IPS-18c (cell line): ENCODE measurements at regions not wholly inside any gene's neighbourhood (a gene's known extent, or its start where the extent isn't known, plus 50 kb on each side); places are given as distances from the start of the nearest gene placed in this dataset.
A peak's percentile ranks its signal among the peaks of the same experiment; 100 is the strongest.

ENCODE experiments used
- H3K4me3 ChIP-seq: 2 replicates; pipeline ENCODE4 v1.7.0; 2013; ENCODE audit warnings: low read depth, mild to moderate bottlenecking, low read length, moderate library complexity; ENCODE audit not compliant: insufficient read depth
- H3K9me3 ChIP-seq: one replicate; pipeline ENCODE4 v1.6.1; 2013; ENCODE audit warnings: mild to moderate bottlenecking, low read length, moderate library complexity; ENCODE audit not compliant: control insufficient read depth, insufficient read depth

DNA sequence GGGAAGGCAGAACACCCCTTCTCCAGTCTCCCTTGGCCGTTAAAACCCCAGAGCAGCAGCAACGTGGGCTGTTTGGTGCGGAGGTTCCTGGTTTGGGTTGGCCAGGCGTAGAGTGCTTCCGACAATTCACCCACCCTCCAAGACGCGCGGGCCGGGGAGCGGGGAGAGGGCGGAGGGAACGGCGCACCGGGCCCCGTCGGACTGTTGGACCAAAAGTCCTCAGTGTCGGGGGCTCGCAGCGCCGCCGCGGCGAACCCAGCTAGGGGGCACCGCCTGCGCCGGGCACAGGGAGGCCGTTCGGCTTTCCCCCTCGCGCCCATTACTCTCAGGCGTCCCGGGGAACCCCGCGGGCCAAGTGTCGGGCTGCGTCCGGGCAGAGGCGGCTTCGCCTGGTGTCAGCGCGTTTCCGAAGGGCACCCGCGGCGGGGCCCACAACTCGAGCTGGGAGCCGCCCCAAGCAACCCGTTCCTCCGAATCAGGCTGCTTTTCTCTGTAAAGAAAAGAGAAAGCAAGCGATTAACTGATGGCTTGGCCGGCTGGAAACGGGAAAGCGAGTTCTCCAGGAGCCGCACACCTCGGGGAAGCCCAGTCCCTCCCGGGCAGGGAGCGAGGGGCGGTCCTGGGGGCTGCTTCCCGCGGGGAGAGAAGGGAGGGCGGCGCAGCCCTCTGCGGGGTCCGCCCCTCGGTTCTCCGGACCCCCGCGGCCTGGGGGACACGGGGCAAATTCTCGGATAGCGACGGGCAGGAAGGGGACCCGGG lies 145.5 kb downstream of the ERCC6L2 start:
- H3K9me3 ChIP-seq, result no peaks in the 10 kb centered on the region
- H3K4me3 ChIP-seq, result peak overlapping the region; percentile 63

- Histone ChIP-seq H3K4me3 (peak overlapping the region; percentile 63), H3K9me3 (no peaks in the 10 kb centered on the region)
Observed at GRCh38 chr9:96020300-96020791, 144.9 kb downstream of the ERCC6L2 start.
